HG03064 (cell line): ENCODE measurements at regions not wholly inside any gene's neighbourhood (a gene's known extent, or its start where the extent isn't known, plus 50 kb on each side); places are given as distances from the start of the nearest gene placed in this dataset.
"Not testable (repeated sequence)": the region's sequence is repeated elsewhere in the genome, so short reads cannot be mapped to it uniquely, and the experiment has no call there.

Experiments
- ATAC-seq: cut with Tn5 transposase; IDR thresholded peaks from one replicate; pipeline ENCODE4 v1.9.1; 2021; ENCODE audit warnings: low read depth; ENCODE audit not compliant: unreplicated experiment

GRCh38 chr5:122599000-122599399, 175.9 kb upstream of the SNX2 start:
- no peak for ATAC-seq

- no peak for ATAC-seq
Observed at GRCh38 chr5:122600924-122601323, 174.0 kb upstream of the SNX2 start.

GRCh38 chr5:122602700-122603099, 172.2 kb upstream of the SNX2 start:
- no peak for ATAC-seq

- ATAC-seq: no peak
Observed at GRCh38 chr5:122605236-122605635, 169.6 kb upstream of the SNX2 start.

GRCh38 chr5:122607818-122608217, 167.1 kb upstream of the SNX2 start:
- ATAC-seq: no peak

- no peak for ATAC-seq
Observed at GRCh38 chr5:122608222-122608621, 166.7 kb upstream of the SNX2 start.

GRCh38 chr5:122611406-122611805, 163.5 kb upstream of the SNX2 start:
- no peak for ATAC-seq

GRCh38 chr5:122612901-122613300, 162.0 kb upstream of the SNX2 start:
- no peak for ATAC-seq

GRCh38 chr5:122615146-122615545, 159.7 kb upstream of the SNX2 start:
- ATAC-seq: no peak

GRCh38 chr5:122615832-122616231, 159.0 kb upstream of the SNX2 start:
- ATAC-seq: no peak

GRCh38 chr5:122618046-122618445, 156.8 kb upstream of the SNX2 start:
- not testable (repeated sequence) for ATAC-seq

GRCh38 chr5:122620768-122621167, 154.1 kb upstream of the SNX2 start:
- not testable (repeated sequence) for ATAC-seq

- ATAC-seq: not testable (repeated sequence)
Observed at GRCh38 chr5:122628714-122629113, 146.2 kb upstream of the SNX2 start.

- no peak for ATAC-seq
Observed at GRCh38 chr5:122629121-122629677, 145.7 kb upstream of the SNX2 start.

- no peak for ATAC-seq
Observed at GRCh38 chr5:122638581-122638980, 136.3 kb upstream of the SNX2 start.

- no peak for ATAC-seq
Observed at GRCh38 chr5:122639033-122639432, 135.8 kb upstream of the SNX2 start.

GRCh38 chr5:122639864-122640263, 135.0 kb upstream of the SNX2 start:
- ATAC-seq: no peak

GRCh38 chr5:122649080-122649479, 125.8 kb upstream of the SNX2 start:
- ATAC-seq: no peak

GRCh38 chr5:122653087-122654017, 121.5 kb upstream of the SNX2 start:
- ATAC-seq: no peak

GRCh38 chr5:122656160-122656559, 118.7 kb upstream of the SNX2 start:
- no peak for ATAC-seq

- no peak for ATAC-seq
Observed at GRCh38 chr5:122656577-122656976, 118.3 kb upstream of the SNX2 start.
